ENCODE measurements at regions not wholly inside any gene's neighbourhood (a gene's known extent, or its start where the extent isn't known, plus 50 kb on each side); places are given as distances from the start of the nearest gene placed in this dataset.
"Not testable (repeated sequence)": the region's sequence is repeated elsewhere in the genome, so short reads cannot be mapped to it uniquely, and the experiment has no call there.

GRCh38 chr5:176018598-176018997 lies 50.5 kb upstream of the THOC3 start:
- in situ Hi-C loops (cut with HindIII; ENCODE audit: low pct_ligation_motif_present, low pct_unique_long_range_greater_than_20kb, low sequenced_read_pairs); DNase-seq: not testable (repeated sequence)

GRCh38 chr5:176020852-176021251 lies 52.7 kb upstream of the THOC3 start:
- in situ Hi-C loops (cut with HindIII; ENCODE audit: low pct_ligation_motif_present, low pct_unique_long_range_greater_than_20kb, low sequenced_read_pairs); DNase-seq: not testable (repeated sequence)

- DNase-seq; in situ Hi-C loops (cut with HindIII; ENCODE audit: low pct_ligation_motif_present, low pct_unique_long_range_greater_than_20kb, low sequenced_read_pairs): not testable (repeated sequence)
These were observed 55.4 kb upstream of the THOC3 start for GRCh38 chr5:176023535-176023934.

GRCh38 chr5:176029445-176029844 lies 61.3 kb upstream of the THOC3 start:
- DNase-seq; in situ Hi-C loops (cut with HindIII; ENCODE audit: low pct_ligation_motif_present, low pct_unique_long_range_greater_than_20kb, low sequenced_read_pairs): not testable (repeated sequence)

GRCh38 chr5:176030361-176031117 lies 62.4 kb upstream of the THOC3 start:
- in situ Hi-C loops (cut with HindIII; ENCODE audit: low pct_ligation_motif_present, low pct_unique_long_range_greater_than_20kb, low sequenced_read_pairs) = not testable (repeated sequence)

GRCh38 chr5:176031118-176031510 lies 63.0 kb upstream of the THOC3 start:
- DNase-seq; in situ Hi-C loops (cut with HindIII; ENCODE audit: low pct_ligation_motif_present, low pct_unique_long_range_greater_than_20kb, low sequenced_read_pairs): not testable (repeated sequence)

More at GRCh38 chr5:176030361-176031117, 62.4 kb upstream of the THOC3 start:
- not testable (repeated sequence) for DNase-seq

- in situ Hi-C loops (cut with HindIII; ENCODE audit: low pct_ligation_motif_present, low pct_unique_long_range_greater_than_20kb, low sequenced_read_pairs) = not testable (repeated sequence)
These were observed 65.1 kb upstream of the THOC3 start for GRCh38 chr5:176033186-176033585.

GRCh38 chr5:176034407-176035200 lies 66.5 kb upstream of the THOC3 start:
- DNase-seq; in situ Hi-C loops (cut with HindIII; ENCODE audit: low pct_ligation_motif_present, low pct_unique_long_range_greater_than_20kb, low sequenced_read_pairs): not testable (repeated sequence)

More at GRCh38 chr5:176033186-176033585, 65.1 kb upstream of the THOC3 start:
- not testable (repeated sequence) for DNase-seq

GRCh38 chr5:176035201-176035530 lies 67.1 kb upstream of the THOC3 start:
- in situ Hi-C loops (cut with HindIII; ENCODE audit: low pct_ligation_motif_present, low pct_unique_long_range_greater_than_20kb, low sequenced_read_pairs); DNase-seq: not testable (repeated sequence)

GRCh38 chr5:176035816-176036308 lies 67.7 kb upstream of the THOC3 start:
- DNase-seq; in situ Hi-C loops (cut with HindIII; ENCODE audit: low pct_ligation_motif_present, low pct_unique_long_range_greater_than_20kb, low sequenced_read_pairs): not testable (repeated sequence)

- DNase-seq; in situ Hi-C loops (cut with HindIII; ENCODE audit: low pct_ligation_motif_present, low pct_unique_long_range_greater_than_20kb, low sequenced_read_pairs): not testable (repeated sequence)
These were observed 68.3 kb upstream of the THOC3 start for GRCh38 chr5:176036391-176036790.

GRCh38 chr5:176037190-176037589 lies 69.1 kb upstream of the THOC3 start:
- DNase-seq; in situ Hi-C loops (cut with HindIII; ENCODE audit: low pct_ligation_motif_present, low pct_unique_long_range_greater_than_20kb, low sequenced_read_pairs): not testable (repeated sequence)

GRCh38 chr5:176040105-176040801 lies 72.1 kb upstream of the THOC3 start:
- DNase-seq; in situ Hi-C loops (cut with HindIII; ENCODE audit: low pct_ligation_motif_present, low pct_unique_long_range_greater_than_20kb, low sequenced_read_pairs): not testable (repeated sequence)

- in situ Hi-C loops (cut with HindIII; ENCODE audit: low pct_ligation_motif_present, low pct_unique_long_range_greater_than_20kb, low sequenced_read_pairs); DNase-seq: not testable (repeated sequence)
These were observed 73.3 kb upstream of the THOC3 start for GRCh38 chr5:176041248-176041994.

GRCh38 chr5:176042020-176042658 lies 74.0 kb upstream of the THOC3 start:
- in situ Hi-C loops (cut with HindIII; ENCODE audit: low pct_ligation_motif_present, low pct_unique_long_range_greater_than_20kb, low sequenced_read_pairs); DNase-seq: not testable (repeated sequence)

- DNase-seq; in situ Hi-C loops (cut with HindIII; ENCODE audit: low pct_ligation_motif_present, low pct_unique_long_range_greater_than_20kb, low sequenced_read_pairs): not testable (repeated sequence)
These were observed 75.2 kb upstream of the THOC3 start for GRCh38 chr5:176043252-176043829.

GRCh38 chr5:176043986-176044385 lies 75.9 kb upstream of the THOC3 start:
- DNase-seq; in situ Hi-C loops (cut with HindIII; ENCODE audit: low pct_ligation_motif_present, low pct_unique_long_range_greater_than_20kb, low sequenced_read_pairs): not testable (repeated sequence)
